Skeletal muscle cell (primary cell): ENCODE measurements at regions not wholly inside any gene's neighbourhood (a gene's known extent, or its start where the extent isn't known, plus 50 kb on each side); places are given as distances from the start of the nearest gene placed in this dataset.

Experiments used
- DNase-seq: peaks from one replicate; pipeline ENCODE4 v3.0.0-alpha.2; 2010; ENCODE audit warnings: low read depth
- H3K4me3 ChIP-seq: 2 replicates; pipeline ENCODE4 v1.5.1; 2011; ENCODE audit warnings: low read depth, mild to moderate bottlenecking, control low read depth, low read length, moderate library complexity

DNA sequence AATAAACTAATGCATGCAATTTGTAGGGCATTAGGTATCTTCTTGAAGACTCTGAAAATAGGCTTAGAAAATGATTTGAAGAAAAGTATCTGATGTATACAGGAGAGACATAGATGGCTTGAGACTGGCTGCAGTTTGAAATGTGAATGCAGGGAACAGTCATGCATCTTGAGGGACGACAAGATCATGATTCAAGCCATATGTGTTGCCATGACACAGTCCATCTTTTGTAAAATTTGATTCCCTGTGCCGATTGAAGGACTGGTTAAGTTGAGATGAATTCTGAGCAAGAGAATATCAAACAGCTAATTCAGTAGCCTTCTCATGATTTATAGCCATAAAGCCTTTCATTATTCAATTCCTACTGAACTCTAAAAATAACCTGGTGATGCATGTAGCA, 231.6 kb downstream of the CASP12 start:
- H3K4me3 ChIP-seq: no peak overlapping the region
- no peak for DNase-seq

GRCh38 chr11:104665641-104666040, 232.6 kb downstream of the CASP12 start:
- no peak overlapping the region for H3K4me3 ChIP-seq

DNA sequence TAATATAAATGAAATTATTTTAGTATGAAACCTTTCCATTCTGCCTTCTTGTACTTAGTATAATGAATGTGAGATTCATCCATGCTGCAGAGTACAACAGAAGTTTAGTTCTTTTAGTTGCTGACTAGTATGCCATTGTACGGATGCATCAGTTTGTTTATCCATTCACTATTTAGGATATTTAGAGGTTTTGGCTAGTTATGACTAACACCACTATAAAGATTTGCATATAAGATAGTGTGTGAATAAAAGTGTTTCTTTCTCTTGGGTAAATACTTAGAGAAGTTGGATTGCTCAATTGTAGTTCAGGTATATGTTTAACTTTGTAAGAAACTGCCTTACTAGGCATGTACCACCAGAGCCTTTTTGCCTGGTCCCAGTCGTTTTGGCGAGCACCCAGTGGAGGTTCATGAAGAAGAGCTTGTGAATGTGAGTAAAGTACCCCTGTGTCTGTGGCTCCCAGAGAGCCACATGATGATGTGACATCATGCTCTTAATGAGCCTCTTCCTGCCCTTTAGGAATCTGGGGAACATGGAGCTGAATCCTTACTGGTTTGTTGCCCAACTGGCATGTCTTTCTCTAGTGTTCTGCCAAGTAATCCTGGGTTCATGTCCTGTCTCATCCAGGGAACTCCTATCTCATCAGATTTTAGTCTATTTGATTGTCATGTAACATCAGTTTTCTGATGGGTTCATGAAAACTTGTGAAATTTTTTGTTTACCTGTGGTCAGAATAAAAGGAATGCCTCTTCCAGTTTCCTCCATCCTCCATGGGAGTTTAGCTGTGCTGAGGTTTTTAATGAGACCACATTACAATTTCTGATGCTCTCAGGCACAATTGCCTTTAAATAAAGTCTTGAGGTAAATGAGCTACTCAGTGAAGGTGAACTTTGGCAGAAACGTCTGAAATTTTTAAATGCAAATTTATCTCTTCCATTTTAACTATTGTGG, 234.8 kb downstream of the CASP12 start:
- no peak for DNase-seq
- H3K4me3 ChIP-seq: no peak overlapping the region

More at GRCh38 chr11:104665641-104666040, 232.6 kb downstream of the CASP12 start:
- DNase-seq: peak; percentile 48

DNA sequence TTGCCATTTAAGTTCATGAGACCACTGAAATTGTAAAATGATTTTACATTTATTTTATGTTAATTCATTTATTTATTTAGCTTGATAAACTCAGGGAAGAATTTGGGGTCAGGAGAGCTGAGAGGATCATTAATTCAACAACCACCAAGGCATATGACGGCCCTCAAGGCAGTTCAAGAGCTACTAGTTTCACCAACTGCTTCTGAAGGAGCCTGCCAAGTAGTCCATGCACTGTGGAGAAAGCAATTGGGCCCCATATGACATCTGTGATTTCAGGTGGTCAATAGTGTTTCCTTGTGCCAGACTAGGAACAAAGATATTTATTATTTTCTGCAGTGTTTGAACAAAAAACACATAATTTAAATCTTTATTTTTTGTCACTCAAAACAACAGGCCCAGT, 236.4 kb downstream of the CASP12 start:
- no peak for DNase-seq
- no peak overlapping the region for H3K4me3 ChIP-seq

DNA sequence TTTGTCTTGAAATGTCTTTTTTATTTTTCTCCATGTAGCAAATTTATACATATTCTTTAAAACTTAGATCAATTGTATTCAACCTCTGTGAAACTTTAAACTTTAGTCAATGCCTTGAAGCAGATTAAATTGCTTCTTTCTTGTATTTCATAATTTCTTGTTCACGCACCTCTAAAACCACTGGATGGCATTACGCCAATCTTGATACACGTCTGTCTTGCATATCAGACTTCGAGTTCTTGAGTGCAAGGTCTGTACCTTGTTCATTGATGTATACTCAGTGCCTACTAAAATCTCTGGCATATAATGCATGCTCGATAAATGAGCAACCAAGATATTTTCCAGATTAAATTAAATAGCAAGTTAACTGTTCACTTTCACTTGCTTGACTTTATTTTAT, 236.8 kb downstream of the CASP12 start:
- no peak for DNase-seq
- H3K4me3 ChIP-seq: no peak overlapping the region

- DNase-seq: no peak
- H3K4me3 ChIP-seq: no peak overlapping the region
Measured at GRCh38 chr11:104658177-104658576, 240.1 kb downstream of the CASP12 start.

DNA sequence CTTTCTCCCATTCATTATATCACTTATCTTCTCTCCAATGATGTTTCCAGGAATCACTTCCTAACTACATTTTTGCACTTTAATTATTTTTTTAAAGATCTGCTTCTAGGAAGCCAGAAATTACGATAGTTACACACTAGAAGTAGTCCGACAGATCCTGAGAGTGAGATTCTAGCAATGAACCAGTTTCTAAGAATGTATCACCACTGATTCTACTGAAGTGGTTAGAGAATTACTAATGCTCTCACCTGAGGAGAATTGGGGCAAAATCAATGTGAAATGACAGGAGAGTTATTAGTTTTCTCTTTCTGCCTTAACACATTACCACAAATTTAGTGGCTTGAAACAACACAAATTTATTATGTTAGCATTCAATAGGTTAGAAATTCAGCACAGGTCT, 241.2 kb downstream of the CASP12 start:
- DNase-seq: no peak
- H3K4me3 ChIP-seq: no peak overlapping the region

DNA sequence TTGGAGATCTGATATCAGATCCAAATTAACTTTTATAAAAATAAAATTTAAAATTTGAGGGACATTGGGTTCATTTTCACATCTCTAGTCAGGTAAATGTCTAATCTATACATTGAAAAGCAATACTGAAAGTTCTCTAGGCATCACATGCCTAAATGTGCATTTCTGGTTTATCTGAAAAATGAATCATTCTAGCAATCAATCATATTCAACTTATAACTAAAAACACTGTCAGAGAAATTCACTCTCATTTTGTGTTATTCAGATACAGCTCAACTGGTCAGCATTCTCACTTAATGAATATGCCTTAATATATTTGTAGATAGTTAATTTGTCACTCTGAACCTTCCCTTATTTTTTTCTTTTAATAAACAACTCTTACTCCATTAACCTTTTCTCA, 243.2 kb downstream of the CASP12 start:
- H3K4me3 ChIP-seq: no peak overlapping the region
- DNase-seq: no peak

DNA sequence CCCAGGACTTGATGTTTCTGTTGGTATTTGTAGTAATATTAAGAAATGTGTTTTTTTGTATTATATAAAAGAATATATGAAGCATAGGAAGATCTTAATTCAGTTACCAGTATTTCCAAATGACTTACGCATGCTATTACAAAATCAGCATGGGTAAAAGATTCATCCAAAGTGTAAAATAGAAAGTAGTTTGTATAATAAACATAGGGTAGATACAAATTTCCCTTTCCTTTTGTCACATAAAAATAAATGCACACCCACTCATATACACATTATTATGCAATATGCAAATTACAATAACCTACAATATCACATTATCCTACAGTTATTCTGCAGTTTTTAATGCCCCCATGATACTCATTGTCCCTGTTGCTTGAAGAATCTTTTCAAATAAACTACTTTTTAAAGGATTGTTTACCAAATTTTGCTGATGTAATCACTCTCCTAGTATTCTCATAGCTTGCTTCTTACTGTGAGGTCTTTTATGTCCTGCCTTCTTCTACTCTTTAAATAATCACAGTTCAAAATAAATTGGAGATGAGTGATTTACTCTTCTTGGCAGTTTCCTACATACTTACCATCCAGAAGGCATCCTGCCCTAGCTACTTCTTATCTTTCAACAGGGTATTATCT, 244.0 kb downstream of the CASP12 start:
- DNase-seq: no peak
- no peak overlapping the region for H3K4me3 ChIP-seq

DNA sequence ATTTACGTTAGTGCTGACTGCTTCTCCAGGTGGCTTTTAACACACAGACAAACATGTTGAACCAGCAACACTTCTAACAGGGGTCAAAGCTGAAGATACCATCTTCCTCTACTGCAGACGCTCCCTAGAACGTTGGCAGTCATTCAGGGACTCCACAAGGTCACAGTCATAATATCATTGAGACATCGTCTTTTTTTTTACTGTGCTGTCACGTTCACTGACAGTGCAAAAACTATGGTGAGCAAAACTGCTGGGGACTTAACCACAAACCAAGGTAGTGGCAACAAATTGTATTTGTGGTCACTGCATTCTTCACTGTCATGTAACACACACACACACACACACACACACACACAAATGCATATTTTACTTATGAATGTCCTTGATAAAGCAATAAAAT, 244.9 kb downstream of the CASP12 start:
- DNase-seq: no peak

DNA sequence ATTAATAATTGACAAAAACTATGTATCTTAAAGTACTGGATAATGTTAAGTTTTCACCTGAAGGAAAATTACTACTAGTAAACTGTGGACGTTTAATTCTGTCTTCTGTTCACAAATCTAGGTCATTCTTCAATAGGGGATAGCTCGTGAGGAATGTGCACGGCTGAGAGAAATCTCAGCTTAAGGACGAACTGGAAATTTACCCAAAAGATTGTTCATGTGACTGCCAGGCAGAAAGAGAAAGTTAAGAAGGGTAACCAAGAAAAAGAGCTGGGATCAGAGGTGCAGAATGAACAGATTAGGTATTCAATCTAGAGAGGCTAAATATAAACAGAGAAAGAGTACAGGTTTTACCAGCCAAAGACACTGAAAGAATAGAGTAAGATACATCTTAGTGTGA, 245.3 kb downstream of the CASP12 start:
- no peak for DNase-seq
- H3K4me3 ChIP-seq: no peak overlapping the region

More for the DNA sequence above, 244.9 kb downstream of the CASP12 start:
- no peak overlapping the region for H3K4me3 ChIP-seq

DNA sequence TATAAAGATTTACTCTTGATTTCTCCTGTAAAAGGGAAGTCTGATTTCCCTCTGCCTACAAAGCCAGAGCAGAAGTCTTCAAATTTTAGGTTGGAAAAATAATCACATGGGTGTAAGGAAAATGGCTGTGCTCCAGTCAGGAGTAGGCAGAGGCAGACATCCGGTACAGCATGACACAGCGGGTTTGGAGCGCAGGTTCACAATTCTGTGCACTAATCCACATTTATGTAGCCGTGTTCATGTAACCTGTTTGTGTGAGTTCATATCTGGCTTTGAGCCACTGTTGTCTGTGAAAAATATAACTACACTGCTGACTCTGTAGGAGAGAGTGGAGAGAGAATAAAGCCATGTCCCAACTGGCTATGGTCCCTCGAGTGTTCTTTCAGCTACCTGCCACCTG, 248.0 kb downstream of the CASP12 start:
- no peak for DNase-seq
- H3K4me3 ChIP-seq: no peak overlapping the region

- no peak for DNase-seq
- H3K4me3 ChIP-seq: no peak overlapping the region
Measured at GRCh38 chr11:104649002-104649401, 249.3 kb downstream of the CASP12 start.

DNA sequence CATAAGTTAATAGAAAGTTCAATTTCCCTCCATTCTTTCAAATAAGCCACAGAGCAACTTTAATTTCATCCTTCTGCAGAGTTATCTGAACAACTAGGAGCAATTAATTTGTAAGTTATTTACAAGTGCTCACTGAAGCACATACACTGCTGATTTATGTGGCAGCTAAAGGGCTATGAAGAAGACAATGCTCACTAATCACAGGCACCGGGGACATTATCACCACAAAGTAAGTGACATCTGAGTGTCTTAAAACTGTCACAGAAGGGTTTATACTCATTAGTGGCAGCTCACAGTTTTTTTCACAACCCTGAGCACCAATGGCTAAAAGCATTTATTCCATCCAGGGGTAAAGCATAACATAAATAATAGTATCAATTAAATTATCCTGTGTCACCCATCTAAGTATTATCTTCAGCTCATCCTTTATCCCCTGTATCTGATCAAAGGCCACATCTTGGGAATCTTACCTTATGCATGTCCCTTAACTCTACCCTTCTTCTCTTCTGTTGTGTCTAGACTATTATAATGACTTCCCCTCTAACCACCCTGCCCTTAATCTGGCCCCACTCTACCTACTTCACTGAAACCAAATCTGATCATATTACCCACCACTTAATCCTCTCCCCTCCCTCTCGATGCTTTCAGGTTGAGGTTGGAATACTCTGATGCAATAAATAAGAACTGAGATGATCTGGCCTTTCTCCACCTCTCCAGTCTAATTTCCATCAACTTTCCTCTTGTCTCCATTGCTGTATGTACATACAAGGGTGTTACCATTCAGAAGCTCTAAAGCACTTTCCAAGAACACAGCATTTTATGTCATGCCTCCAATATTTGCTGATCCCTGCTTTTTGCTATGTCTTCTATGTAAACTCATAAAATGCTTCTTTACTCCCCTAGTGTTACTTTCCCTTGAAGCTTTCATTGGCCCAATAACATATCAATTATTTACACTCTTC, 252.7 kb downstream of the CASP12 start:
- H3K4me3 ChIP-seq: no peak overlapping the region
- DNase-seq: no peak

GRCh38 chr11:104637662-104638170, 260.5 kb downstream of the CASP12 start:
- no peak overlapping the region for H3K4me3 ChIP-seq
- DNase-seq: no peak

DNA sequence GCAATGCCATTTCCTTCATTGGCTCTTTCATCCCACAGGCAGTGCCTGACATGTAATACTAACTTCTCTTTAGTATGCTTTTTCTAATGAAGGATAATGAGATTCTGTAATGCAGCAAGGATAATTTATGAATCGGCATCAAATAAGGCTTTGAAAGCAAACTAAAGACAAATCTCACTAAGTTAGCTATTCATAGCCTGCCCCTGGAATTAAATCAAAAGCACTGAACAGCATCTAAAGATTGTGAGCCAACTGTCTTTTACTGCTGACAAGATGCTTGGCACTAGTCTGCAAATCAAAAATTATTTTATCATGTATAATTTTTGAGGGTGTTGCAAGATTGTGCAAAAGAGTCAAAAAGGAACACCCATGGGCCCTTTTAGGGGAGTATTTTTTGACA, 265.0 kb downstream of the CASP12 start:
- H3K4me3 ChIP-seq: no peak overlapping the region
- DNase-seq: no peak

DNA sequence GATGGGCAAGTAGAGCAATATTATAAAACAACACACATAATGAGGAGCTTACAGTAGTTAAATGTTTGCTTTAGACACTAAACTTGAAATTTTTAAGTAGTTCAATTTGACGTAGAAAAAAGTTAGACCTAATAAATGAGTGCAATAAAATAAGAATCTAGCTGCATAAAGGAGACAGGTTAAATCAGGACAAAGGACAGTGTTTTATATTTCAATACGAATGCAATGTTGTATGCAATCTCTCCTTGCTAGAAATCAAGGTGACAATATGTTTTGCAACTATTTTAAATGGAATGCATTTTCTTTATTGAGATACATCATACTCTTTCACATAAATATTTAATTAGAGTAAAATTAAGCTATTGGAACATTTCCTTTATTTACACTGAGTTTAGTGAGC, 267.9 kb downstream of the CASP12 start:
- no peak overlapping the region for H3K4me3 ChIP-seq
- no peak for DNase-seq

DNA sequence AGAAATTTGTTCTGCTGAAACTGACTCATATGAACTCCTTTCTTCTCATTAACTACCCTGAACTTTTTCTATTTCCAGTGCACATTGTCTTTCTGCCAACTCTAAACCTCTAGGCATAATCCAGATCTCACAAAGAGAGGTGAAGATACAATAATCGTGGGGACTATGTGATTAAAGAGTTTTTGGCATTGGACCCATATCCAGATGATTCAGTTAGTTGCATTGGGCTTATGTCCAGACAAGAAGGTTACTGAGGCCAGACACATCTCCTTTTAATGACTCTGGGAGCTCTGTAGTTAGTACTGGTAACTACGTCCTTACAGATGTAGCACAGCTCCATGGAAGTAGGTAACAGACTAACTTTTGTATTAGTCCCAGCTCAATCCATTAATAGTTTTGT, 273.0 kb downstream of the CASP12 start:
- peak; percentile 67 for DNase-seq
- no peak overlapping the region for H3K4me3 ChIP-seq

DNA sequence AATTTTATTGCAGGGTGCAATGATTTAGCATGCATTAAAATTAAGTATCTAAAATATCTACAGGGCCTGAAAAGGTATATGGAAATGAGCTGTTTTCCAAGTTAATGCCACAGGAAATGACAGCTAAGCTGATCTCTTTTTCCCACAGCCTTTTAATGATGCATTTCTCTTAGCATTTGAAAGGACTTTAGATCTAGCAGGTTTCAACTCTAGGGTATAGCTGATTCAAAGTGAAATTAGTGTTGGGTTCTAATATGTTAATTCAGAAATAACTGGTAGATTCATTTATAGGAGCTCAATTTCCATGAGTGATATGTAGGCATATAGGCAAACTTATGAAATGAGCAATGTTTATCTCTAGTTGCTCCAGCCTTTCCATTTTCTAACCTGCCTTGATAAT, 274.2 kb downstream of the CASP12 start:
- DNase-seq: no peak
- H3K4me3 ChIP-seq: no peak overlapping the region

DNA sequence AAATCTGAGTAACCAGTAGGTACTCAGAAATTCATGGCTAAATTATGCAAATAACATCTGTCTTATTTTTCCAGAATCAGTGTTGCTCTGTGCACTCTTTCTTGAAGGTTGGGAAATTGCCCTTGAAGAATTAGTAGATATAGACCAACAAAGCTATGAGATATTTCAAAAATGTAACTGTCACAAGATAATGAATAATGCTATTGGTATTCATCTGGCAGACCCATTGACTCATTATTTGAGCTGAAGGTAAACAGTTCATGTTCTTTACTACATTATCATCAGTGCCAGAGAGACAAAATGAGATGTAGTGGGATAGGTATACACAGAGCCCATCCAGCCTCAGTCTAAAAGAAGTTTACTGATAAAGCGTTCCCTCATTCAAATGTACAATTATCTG, 274.7 kb downstream of the CASP12 start:
- DNase-seq: peak; percentile 41
- no peak overlapping the region for H3K4me3 ChIP-seq
